H1 (cell line): ENCODE measurements at regions not wholly inside any gene's neighbourhood (a gene's known extent, or its start where the extent isn't known, plus 50 kb on each side); places are given as distances from the start of the nearest gene placed in this dataset.

Source experiments
- CTCF ChIA-PET: fragments of 300-600 bp; sonication (Branson Sonifier 250); formaldehyde crosslinking; loops from one replicate; lab custom pipeline; 2021; ENCODE audit not compliant: partially characterized antibody; lab: Charles Lee
- POLR2A ChIA-PET: fragments of 300-600 bp; sonication (Branson Sonifier 250); formaldehyde crosslinking; loops from one replicate; lab custom pipeline; 2021; ENCODE audit warnings: inconsistent platforms; ENCODE audit not compliant: partially characterized antibody; lab: Charles Lee
- DNase-seq, 2 experiments: peaks; one replicate each; pipeline versions ENCODE4 v3.0.0 to v3.0.0-alpha.2; 2010 to 2022; ENCODE audit warnings: low spot score in 2 of 2, low read depth in 1 of 2, mixed read lengths in 1 of 2
- FAIRE-seq: peaks from 2 replicates; lab custom pipeline; 2011; peaks lifted over from hg19 to GRCh38; lab: Jason Lieb, UNC
- H2AFZ ChIP-seq: 2 replicates; pipeline ENCODE4 v1.8.1; 2012; ENCODE audit warnings: low read length, inconsistent platforms
- H2AK5ac ChIP-seq: 2 replicates; pipeline ENCODE4 v1.6.1; 2013; ENCODE audit warnings: low read depth, low read length
- H2BK120ac ChIP-seq: replicated peaks from 2 replicates; pipeline ENCODE3; 2013; ENCODE audit warnings: low read depth, low read length, inconsistent platforms
- H2BK12ac ChIP-seq: 2 replicates; pipeline ENCODE4 v1.6.1; 2013; ENCODE audit warnings: low read depth, low read length
- H2BK15ac ChIP-seq: 2 replicates; pipeline ENCODE4 v1.6.1; 2013; ENCODE audit warnings: low read length
- H2BK20ac ChIP-seq: 2 replicates; pipeline ENCODE4 v1.6.1; 2013; ENCODE audit warnings: low read length
- H2BK5ac ChIP-seq: 2 replicates; pipeline ENCODE4 v1.6.1; 2013; ENCODE audit warnings: low read depth, low read length
- H3K14ac ChIP-seq: 2 replicates; pipeline ENCODE4 v1.6.1; 2013; ENCODE audit warnings: inconsistent platforms; ENCODE audit not compliant: insufficient read length
- H3K18ac ChIP-seq: 2 replicates; pipeline ENCODE4 v1.6.1; 2013; ENCODE audit warnings: low read length; ENCODE audit errors: extremely low read depth
- H3K23ac ChIP-seq: 2 replicates; pipeline ENCODE4 v1.6.1; 2013; ENCODE audit warnings: inconsistent platforms; ENCODE audit not compliant: insufficient read length
- H3K23me2 ChIP-seq: 2 replicates; pipeline ENCODE4 v1.6.1; 2013; ENCODE audit warnings: low read depth, low read length
- H3K27ac ChIP-seq: 2 replicates; pipeline ENCODE4 v1.6.1; 2011; ENCODE audit warnings: low read depth, low read length, inconsistent platforms
- H3K27me3 ChIP-seq, 4 experiments: replicated peaks in 1 of 4; 1 replicate in 1 of 4; 2 replicates in 3 of 4; pipeline versions ENCODE4 v1.6.1 to v1.8.1; 2011 to 2013; ENCODE audit warnings: low read length in 3 of 4, mild to moderate bottlenecking in 3 of 4, inconsistent platforms in 2 of 4, mixed read lengths in 2 of 4, moderate library complexity in 1 of 4; ENCODE audit not compliant: control insufficient read depth in 3 of 4, insufficient read depth in 3 of 4; ENCODE audit errors: extremely low read depth in 1 of 4
- H3K36me3 ChIP-seq, 4 experiments: 2 replicates each; pipeline versions ENCODE4 v1.6.1 to v1.8.1; 2011 to 2013; ENCODE audit warnings: mild to moderate bottlenecking in 4 of 4, low read length in 3 of 4, moderate library complexity in 2 of 4, control low read depth in 1 of 4, inconsistent platforms in 1 of 4; ENCODE audit not compliant: insufficient read depth in 4 of 4, control insufficient read depth in 2 of 4
- H3K4ac ChIP-seq: replicated peaks from 2 replicates; pipeline ENCODE3; 2013; ENCODE audit warnings: low read length, low read depth, mixed read lengths, inconsistent platforms; ENCODE audit not compliant: insufficient read length
- H3K4me1 ChIP-seq, 4 experiments: replicated peaks in 1 of 4; 1 replicate in 1 of 4; 2 replicates in 3 of 4; pipeline versions ENCODE4 v1.6.1 to v1.8.1; 2011 to 2013; ENCODE audit warnings: low read length in 3 of 4, inconsistent platforms in 2 of 4, mixed read lengths in 1 of 4; ENCODE audit not compliant: insufficient read depth in 4 of 4, control insufficient read depth in 3 of 4
- H3K4me2 ChIP-seq, 2 experiments: 2 replicates each; pipeline versions ENCODE4 v1.6.1 to v1.8.1; 2011 to 2013; ENCODE audit warnings: low read depth in 2 of 2, low read length in 2 of 2, control low read depth in 1 of 2, inconsistent platforms in 1 of 2, mild to moderate bottlenecking in 1 of 2; ENCODE audit not compliant: insufficient read depth in 1 of 2
- H3K4me3 ChIP-seq, 4 experiments: fragments of 200-600, 300-600 bp in 1 of 4; sonication (generic), shearing (Covaris generic), sonication (Bioruptor Twin) in 1 of 4; 2 replicates each; pipeline versions ENCODE4 v1.5.1 to v1.8.1; 2011 to 2016; ENCODE audit warnings: low read length in 4 of 4, low read depth in 3 of 4, control low read depth in 2 of 4, inconsistent platforms in 2 of 4, mild to moderate bottlenecking in 2 of 4, mixed read lengths in 1 of 4, moderate library complexity in 1 of 4; ENCODE audit not compliant: insufficient read depth in 2 of 4; ENCODE audit errors: extremely low read depth in 1 of 4
- H3K56ac ChIP-seq: replicated peaks from 2 replicates; pipeline ENCODE3; 2013; ENCODE audit warnings: low read depth, mild to moderate bottlenecking, mixed read lengths, low read length, inconsistent platforms; ENCODE audit not compliant: insufficient read length
- H3K79me1 ChIP-seq: 2 replicates; pipeline ENCODE4 v1.6.1; 2013; ENCODE audit warnings: low read depth, low read length, control low read depth
- H3K79me2 ChIP-seq, 2 experiments: 2 replicates each; pipeline versions ENCODE4 v1.6.1 to v1.8.1; 2012 to 2013; ENCODE audit warnings: low read length in 2 of 2, mild to moderate bottlenecking in 2 of 2, inconsistent platforms in 1 of 2; ENCODE audit not compliant: insufficient read depth in 2 of 2, control insufficient read depth in 1 of 2
- H3K9ac ChIP-seq, 4 experiments: replicated peaks in 1 of 4; 1 replicate in 1 of 4; 2 replicates in 3 of 4; pipeline versions ENCODE4 v1.6.1 to v1.8.1; 2011 to 2013; ENCODE audit warnings: low read depth in 3 of 4, low read length in 3 of 4, control low read depth in 2 of 4, mild to moderate bottlenecking in 2 of 4, moderate library complexity in 2 of 4, inconsistent platforms in 1 of 4; ENCODE audit errors: extremely low read depth in 1 of 4
- H3K9me3 ChIP-seq, 2 experiments: 2 replicates each; pipeline versions ENCODE4 v1.6.1 to v1.8.1; 2012 to 2013; ENCODE audit warnings: mild to moderate bottlenecking in 2 of 2, moderate library complexity in 2 of 2, control low read depth in 1 of 2, inconsistent platforms in 1 of 2, low read depth in 1 of 2, low read length in 1 of 2, mixed read lengths in 1 of 2; ENCODE audit not compliant: insufficient read depth in 2 of 2
- H4K20me1 ChIP-seq, 2 experiments: replicated peaks in 1 of 2; 2 replicates each; pipeline versions ENCODE3 to v1.8.1; 2011 to 2013; ENCODE audit warnings: inconsistent platforms in 2 of 2, low read length in 2 of 2, mild to moderate bottlenecking in 1 of 2; ENCODE audit not compliant: insufficient read depth in 2 of 2, control insufficient read depth in 1 of 2
- H4K5ac ChIP-seq: 2 replicates; pipeline ENCODE4 v1.6.1; 2013; ENCODE audit warnings: low read length, low read depth, mixed read lengths, inconsistent platforms; ENCODE audit not compliant: insufficient read length
- H4K8ac ChIP-seq: 2 replicates; pipeline ENCODE4 v1.8.0; 2013; ENCODE audit warnings: mild to moderate bottlenecking, moderate library complexity, low read length, inconsistent platforms; ENCODE audit not compliant: insufficient read depth; ENCODE audit errors: extremely low read depth
- H4K91ac ChIP-seq: replicated peaks from 2 replicates; pipeline ENCODE3; 2013; ENCODE audit warnings: low read length, mixed read lengths, inconsistent platforms; ENCODE audit not compliant: insufficient read length
- CEBPB ChIP-seq: IDR thresholded peaks from 2 replicates; pipeline ENCODE4 v1.6.1; 2012; ENCODE audit warnings: low read depth, low read length
- CTBP2 ChIP-seq: IDR thresholded peaks from 2 replicates; pipeline ENCODE4 v1.7.0; 2011; ENCODE audit warnings: borderline replicate concordance, mild to moderate bottlenecking, moderate library complexity, mixed read lengths, low read length; ENCODE audit not compliant: insufficient read depth, insufficient read length
- MAFK ChIP-seq: IDR thresholded peaks from 2 replicates; pipeline ENCODE4 v1.6.1; 2012; ENCODE audit warnings: low read depth, mild to moderate bottlenecking, improper control_type of control experiment, low read length
- POLR2A ChIP-seq, 2 experiments: IDR thresholded peaks; 1 replicate in 1 of 2; 2 replicates in 1 of 2; pipeline ENCODE4 v1.6.1; 2011; ENCODE audit warnings: low read depth in 2 of 2, low read length in 2 of 2, mild to moderate bottlenecking in 2 of 2; ENCODE audit errors: control extremely low read depth in 1 of 2
- RFX5 ChIP-seq: IDR thresholded peaks from 2 replicates; pipeline ENCODE4 v1.6.1; 2011; ENCODE audit warnings: low read depth, low read length, improper control_type of control experiment, borderline replicate concordance
- RNF2 ChIP-seq: fragments of 200-900, 300-1000 bp; sonication (generic); IDR thresholded peaks from 2 replicates; pipeline ENCODE4 v1.7.1; 2016; ENCODE audit warnings: borderline replicate concordance, low read depth, mild to moderate bottlenecking, antibody characterized with exemption, low read length; ENCODE audit not compliant: poor library complexity, severe bottlenecking; ENCODE audit errors: missing control alignments
- SIRT6 ChIP-seq: IDR thresholded peaks from one replicate; pipeline ENCODE4 v1.7.1; 2012; ENCODE audit warnings: low read length, inconsistent platforms
- SRF ChIP-seq: IDR thresholded peaks from 2 replicates; pipeline ENCODE4 v1.6.1; 2011; ENCODE audit warnings: mild to moderate bottlenecking, low read depth, low read length, moderate library complexity
- SUZ12 ChIP-seq: fragments of 200-600 bp; sonication (generic); IDR thresholded peaks from 2 replicates; pipeline ENCODE4 v1.6.1; 2012; ENCODE audit warnings: mild to moderate bottlenecking, inconsistent platforms, low read length, moderate library complexity, mixed read lengths
- TAF1 ChIP-seq: IDR thresholded peaks from 2 replicates; pipeline ENCODE4 v1.6.1; 2011; ENCODE audit warnings: mild to moderate bottlenecking, low read depth, low read length
- TEAD4 ChIP-seq: IDR thresholded peaks from 2 replicates; pipeline ENCODE4 v1.6.1; 2012; ENCODE audit warnings: low read depth, low read length, inconsistent platforms, mixed read lengths
- WGBS, 2 experiments: shearing (Covaris generic) in 1 of 2; methylation state at CpG; one replicate each; pipeline versions ENCODE4 v1.1.6 to v1.1.7; 2013 to 2015; ENCODE audit warnings: low lambda C conversion rate in 2 of 2, mixed read lengths in 2 of 2, inconsistent platforms in 1 of 2, low coverage in 1 of 2, missing lambda C conversion rate in 1 of 2; ENCODE audit not compliant: insufficient replicate concordance in 2 of 2, insufficient coverage in 1 of 2, insufficient read length in 1 of 2; ENCODE audit errors: extremely low coverage in 1 of 2, missing lambda C conversion rate in 1 of 2; 5-methylcytosine and 5-hydroxymethylcytosine counted together
- TF ChIP-seq, protein P1 (sequence below): IDR thresholded peaks from 2 replicates; pipeline ENCODE4 v1.6.1; 2011; ENCODE audit warnings: low read length, improper control_type of control experiment

DNA sequence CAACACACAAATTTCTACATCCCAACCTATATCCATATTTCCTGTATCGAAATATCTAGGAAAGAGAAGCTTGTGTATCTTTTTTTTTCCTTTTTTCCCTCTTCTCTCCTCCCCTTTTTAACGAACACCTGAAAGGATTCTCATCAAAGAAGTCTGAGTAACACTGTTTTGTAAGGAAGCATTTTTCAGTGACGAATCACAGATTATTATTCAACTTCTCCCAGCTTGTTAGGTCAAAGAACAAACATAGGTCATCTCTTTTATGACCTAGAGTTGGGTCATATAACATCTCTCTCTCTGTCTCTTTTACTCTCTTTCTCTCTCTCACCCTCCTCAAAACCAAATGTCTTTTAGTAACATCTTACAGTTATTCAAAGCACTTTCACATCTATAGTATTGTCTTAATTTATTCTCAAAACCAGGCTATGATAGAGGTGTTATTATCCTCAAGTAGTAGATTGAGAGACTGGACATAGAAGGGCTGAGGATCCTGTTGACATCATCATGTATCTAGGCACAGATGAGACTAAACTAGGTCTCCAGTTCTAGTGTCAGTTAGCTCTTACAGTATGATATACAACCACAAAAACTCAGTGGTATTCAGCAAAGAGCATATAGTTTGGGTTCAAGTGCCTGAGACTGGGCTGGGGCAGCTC is 80.1 kb upstream of the SPOPL start:
- Histone ChIP-seq H3K27ac (no peak overlapping the region), H3K27me3 (no peaks in the 10 kb centered on the region), H4K91ac (no peak overlapping the region), H3K18ac (no peak overlapping the region), H4K8ac (no peak overlapping the region), H2BK5ac (no peak overlapping the region), H2BK120ac (no peak overlapping the region), H3K23me2 (no peaks in the 10 kb centered on the region), H3K79me1 (no peaks in the 10 kb centered on the region), H2BK20ac (no peak overlapping the region), H3K4me2 (no peak overlapping the region), H2BK15ac (no peak overlapping the region), H3K9me3 (peaks cover 3 to 6% of the 10 kb centered on the region in 2 experiments; a peak in 2 of 4 replicates), H3K14ac (no peak overlapping the region), H2AFZ (no peak overlapping the region), H2AK5ac (no peak overlapping the region), H3K23ac (no peak overlapping the region), H3K36me3 (no peaks in the 10 kb centered on the region; a peak in 1 of 8 replicates), H2BK12ac (no peak overlapping the region), H3K9ac (no peak overlapping the region), H3K4ac (no peak overlapping the region), H4K5ac (no peak overlapping the region), H3K79me2 (no peaks in the 10 kb centered on the region), H3K4me1 (no peaks in the 10 kb centered on the region), H3K56ac (no peak overlapping the region), H3K4me3 (no peak overlapping the region), H4K20me1 (no peaks in the 10 kb centered on the region)
- DNase-seq, result no peak
- 80% methylated on average over 3 of the region's 3 CpGs; no CpG with 5 or more reads in 1 of the 2 experiments for WGBS, 2 experiments
- no peak for FAIRE-seq
- POLR2A ChIA-PET, result no interaction called here
- CTCF ChIA-PET, result interaction anchor here (0.5 to 0.6 kb wide), 2 partner anchors 205 to 405 kb away, joined by 3 to 4 read pairs; no protein-coding TSS in a partner anchor
- TF ChIP-seq, protein P1, sequence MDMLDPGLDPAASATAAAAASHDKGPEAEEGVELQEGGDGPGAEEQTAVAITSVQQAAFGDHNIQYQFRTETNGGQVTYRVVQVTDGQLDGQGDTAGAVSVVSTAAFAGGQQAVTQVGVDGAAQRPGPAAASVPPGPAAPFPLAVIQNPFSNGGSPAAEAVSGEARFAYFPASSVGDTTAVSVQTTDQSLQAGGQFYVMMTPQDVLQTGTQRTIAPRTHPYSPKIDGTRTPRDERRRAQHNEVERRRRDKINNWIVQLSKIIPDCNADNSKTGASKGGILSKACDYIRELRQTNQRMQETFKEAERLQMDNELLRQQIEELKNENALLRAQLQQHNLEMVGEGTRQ, result no peak
- TF ChIP-seq SUZ12 (no peak), TAF1 (no peak), TEAD4 (no peak), RFX5 (no peak), SRF (no peak), MAFK (no peak), SIRT6 (no peak), RNF2 (no peak), POLR2A (IDR thresholded peaks at IDR 0.05; ENCODE audit: control extremely low read depth in 1 of 2, low read depth in 2 of 2, low read length in 2 of 2) (no peak), CTBP2 (no peak), CEBPB (no peak)
